GM21447 (cell line): ENCODE measurements at regions not wholly inside any gene's neighbourhood (a gene's known extent, or its start where the extent isn't known, plus 50 kb on each side); places are given as distances from the start of the nearest gene placed in this dataset.
"Not testable (repeated sequence)": the region's sequence is repeated elsewhere in the genome, so short reads cannot be mapped to it uniquely, and the experiment has no call there.

Experiments used
- ATAC-seq: cut with Tn5 transposase; IDR thresholded peaks from one replicate; pipeline ENCODE4 v1.9.1; 2021; ENCODE audit not compliant: unreplicated experiment

GRCh38 chr13:85610024-85610423 is 189.2 kb downstream of the SLITRK6 start:
- no peak for ATAC-seq

GRCh38 chr13:85608255-85608829 is 190.9 kb downstream of the SLITRK6 start:
- ATAC-seq = no peak

GRCh38 chr13:85603735-85604134 is 195.5 kb downstream of the SLITRK6 start:
- no peak for ATAC-seq

GRCh38 chr13:85601526-85601925 is 197.7 kb downstream of the SLITRK6 start:
- ATAC-seq = no peak

- ATAC-seq = no peak
Observed at GRCh38 chr13:85597790-85598500, 201.3 kb downstream of the SLITRK6 start.

DNA sequence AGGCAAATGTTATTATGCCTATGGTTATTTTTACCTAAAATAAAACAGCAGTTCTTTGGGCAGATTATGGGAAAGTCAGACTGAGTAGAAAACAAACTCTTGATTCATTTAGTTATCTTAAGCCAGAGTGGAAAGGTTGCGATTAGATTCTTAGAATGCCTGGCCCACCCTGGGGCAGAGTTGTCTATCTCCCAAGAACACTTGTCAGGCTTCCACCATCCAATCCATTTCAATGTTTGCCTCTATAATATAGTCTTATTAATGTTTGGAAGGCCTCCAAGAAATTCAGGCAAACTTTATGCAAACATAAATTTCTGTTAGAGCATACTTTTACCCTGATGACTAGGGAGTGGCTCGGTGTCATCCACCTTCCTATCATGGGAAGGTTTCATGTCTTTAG is 207.0 kb downstream of the SLITRK6 start:
- no peak for ATAC-seq

DNA sequence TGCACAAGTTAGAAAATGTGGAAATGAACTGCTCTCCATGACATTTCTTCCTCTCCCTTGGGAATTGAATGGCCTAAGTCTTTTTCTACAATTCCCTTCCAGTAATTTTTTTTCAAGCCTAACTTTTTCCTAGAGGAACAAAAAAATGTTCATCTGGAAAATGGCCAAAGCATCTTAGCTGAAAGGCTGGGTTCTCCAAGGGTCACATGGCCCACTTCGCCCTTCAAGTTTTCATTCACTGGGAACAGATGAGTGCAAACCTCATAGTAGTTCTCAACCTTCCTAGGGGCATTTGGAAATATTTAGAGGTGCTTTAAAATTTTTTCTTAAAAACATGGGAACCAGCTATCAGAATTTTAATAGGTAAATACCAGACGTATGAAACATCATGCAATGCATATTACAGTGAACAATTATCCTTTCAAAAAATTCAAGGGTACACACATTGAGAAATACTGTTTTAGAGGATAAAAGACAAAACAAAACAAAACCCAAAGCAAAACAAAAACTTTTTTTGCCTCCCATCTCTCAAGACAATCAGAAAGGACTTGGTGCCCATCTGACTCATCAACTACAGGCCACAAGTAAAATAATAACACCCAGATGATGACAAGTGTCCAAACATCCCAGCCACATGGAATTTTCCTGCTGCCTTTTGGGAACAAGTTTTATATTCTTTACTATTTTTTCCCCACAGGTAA is 208.8 kb downstream of the SLITRK6 start:
- no peak for ATAC-seq

DNA sequence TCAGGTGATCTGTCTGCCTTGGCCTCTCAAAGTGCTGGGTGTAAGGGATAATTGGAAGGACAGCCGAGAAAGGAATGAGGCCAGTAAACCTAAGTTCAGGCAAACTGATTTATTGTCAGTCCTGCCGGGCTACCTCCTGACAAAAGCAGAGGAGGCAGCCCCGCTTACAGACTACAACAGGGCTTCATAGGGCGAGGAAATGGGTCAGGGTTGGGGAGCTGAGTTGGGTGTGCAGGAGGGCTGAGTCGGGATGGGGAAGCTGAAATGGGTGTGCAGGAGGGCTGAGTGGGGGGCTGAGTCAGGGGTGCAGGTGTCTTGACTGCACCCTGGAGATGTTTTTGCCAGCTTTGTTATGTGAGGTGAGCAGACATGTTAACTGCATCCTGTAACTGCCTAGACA is 210.2 kb downstream of the SLITRK6 start:
- ATAC-seq = no peak

- ATAC-seq = no peak
Observed at GRCh38 chr13:85588359-85588758, 210.9 kb downstream of the SLITRK6 start.

DNA sequence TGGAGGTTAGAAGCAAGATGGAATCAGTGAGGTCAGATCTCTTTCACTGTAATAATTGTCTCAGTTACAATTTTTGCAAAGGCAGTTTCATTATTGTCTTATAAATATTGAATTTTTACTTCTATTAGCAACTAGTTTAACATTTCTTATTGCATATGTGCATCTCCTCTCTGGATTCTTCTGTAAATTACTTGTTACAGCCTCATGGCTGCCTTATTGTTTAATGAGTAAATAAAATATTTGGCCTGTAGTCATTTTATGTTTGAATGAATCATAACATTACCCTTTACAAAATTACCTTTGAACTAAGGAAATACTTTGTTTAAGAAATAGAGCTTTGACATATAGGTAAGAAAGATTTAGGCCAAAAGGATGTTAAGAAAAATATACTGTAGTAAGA is 212.4 kb downstream of the SLITRK6 start:
- no peak for ATAC-seq

DNA sequence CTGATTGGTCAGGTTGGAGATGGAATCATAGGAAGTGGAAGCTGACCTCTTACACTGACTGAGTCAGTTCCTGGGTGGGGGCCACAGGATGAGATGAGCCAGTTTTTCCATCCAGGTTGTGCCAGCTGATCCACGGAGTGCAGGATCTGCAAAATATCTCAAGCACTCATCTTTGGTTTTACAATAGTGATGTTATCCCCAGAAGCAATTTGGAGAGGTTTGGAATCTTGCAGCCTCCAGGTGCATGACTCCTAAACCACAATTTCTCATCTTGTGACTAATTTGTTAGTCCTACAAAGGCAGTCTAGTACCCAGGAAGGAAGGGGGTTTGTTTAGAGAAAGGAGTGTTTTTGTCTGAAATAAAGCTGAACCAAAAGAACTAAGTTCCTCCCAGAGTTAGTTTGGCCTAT is 212.8 kb downstream of the SLITRK6 start:
- ATAC-seq = no peak

- ATAC-seq = no peak
Observed at GRCh38 chr13:85582890-85583289, 216.3 kb downstream of the SLITRK6 start.

GRCh38 chr13:85575110-85575509 is 224.1 kb downstream of the SLITRK6 start:
- ATAC-seq = no peak

GRCh38 chr13:85567909-85568308 is 231.3 kb downstream of the SLITRK6 start:
- ATAC-seq = no peak

DNA sequence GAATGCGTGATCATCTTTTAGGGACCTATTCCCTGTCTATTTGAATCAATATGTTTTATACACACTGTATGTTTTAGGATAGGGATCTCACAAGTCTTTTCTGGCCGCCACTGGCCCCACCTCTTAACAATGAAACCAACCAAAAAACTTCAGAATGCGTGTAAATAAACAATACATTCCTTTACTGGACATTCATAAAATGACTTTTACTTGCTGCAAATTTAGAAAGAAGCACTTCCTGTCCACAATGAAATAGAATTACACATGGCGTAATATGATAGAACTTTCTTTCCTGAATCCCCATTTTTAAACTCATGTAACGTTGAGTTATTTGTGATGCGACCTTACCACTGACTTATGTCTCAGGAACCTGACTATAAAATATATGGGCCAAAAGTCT is 233.6 kb downstream of the SLITRK6 start:
- ATAC-seq = no peak

- no peak for ATAC-seq
Observed at GRCh38 chr13:85564598-85564997, 234.6 kb downstream of the SLITRK6 start.

DNA sequence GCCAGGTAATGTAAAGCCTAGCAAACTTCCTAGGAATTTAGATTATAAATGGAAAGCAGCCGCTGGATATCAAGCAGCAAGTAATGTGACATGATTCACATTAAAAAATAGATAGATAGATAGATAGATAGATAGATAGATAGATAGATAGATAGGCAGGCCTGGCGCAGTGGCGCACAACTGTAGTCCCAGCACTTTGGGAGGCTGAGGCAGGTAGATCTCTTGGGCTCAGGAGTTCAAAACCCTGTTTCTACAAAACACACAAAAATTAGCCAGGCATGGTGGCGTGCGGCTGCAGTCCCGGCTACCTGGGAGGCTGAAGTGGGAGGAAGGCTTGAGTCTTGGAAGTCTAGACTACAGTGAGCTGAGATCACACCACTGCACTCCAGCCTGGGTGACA is 236.9 kb downstream of the SLITRK6 start:
- ATAC-seq = no peak

- ATAC-seq = no peak
Observed at GRCh38 chr13:85557691-85558467, 241.3 kb downstream of the SLITRK6 start.

DNA sequence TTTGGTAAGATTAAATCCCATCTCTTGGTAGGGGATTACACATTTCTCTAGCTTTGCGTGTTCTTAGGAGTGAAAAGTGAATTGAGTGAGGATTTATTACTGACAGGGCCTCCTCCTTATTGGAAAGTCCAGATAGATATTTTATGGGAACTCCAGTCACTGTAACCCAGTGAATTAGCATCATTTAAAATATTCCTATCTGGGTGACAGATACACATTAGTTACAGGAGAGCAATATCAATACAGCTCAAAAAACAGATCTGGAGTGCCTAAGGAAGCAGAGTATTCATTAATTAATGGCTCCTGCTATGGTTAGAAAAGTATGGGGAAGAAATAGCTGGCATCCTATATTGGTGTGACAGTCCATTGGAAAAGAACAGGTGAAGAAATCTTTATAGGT is 248.2 kb downstream of the SLITRK6 start:
- ATAC-seq = no peak

- ATAC-seq = no peak
Observed at GRCh38 chr13:85549819-85550218, 249.4 kb downstream of the SLITRK6 start.

GRCh38 chr13:85548845-85549244 is 250.4 kb downstream of the SLITRK6 start:
- not testable (repeated sequence) for ATAC-seq

GRCh38 chr13:85545771-85546170 is 253.4 kb downstream of the SLITRK6 start:
- no peak for ATAC-seq
